IMR-90 (cell line): ENCODE measurements at regions not wholly inside any gene's neighbourhood (a gene's known extent, or its start where the extent isn't known, plus 50 kb on each side); places are given as distances from the start of the nearest gene placed in this dataset.
"Not testable (repeated sequence)": the region's sequence is repeated elsewhere in the genome, so short reads cannot be mapped to it uniquely, and the experiment has no call there.

Experiments used
- ATAC-seq: fragments of 200-7000 bp; cut with Tn5 transposase; 2 replicates; pipeline ENCODE4 v1.9.1; 2020; ENCODE audit warnings: low read depth, mild to moderate bottlenecking, moderate library complexity
- BruUV-seq: library from RNA; stranded (reverse); fragments of 400-500 nt; replicated peaks from 2 replicates; lab custom pipeline; 2021; lab: Mats Ljungman, UMichigan
- CTCF ChIA-PET: fragments of 300-600 bp; formaldehyde crosslinking; extraction: SDS; loops from one replicate; lab custom pipeline; 2021; ENCODE audit warnings: antibody characterized with exemption; lab: Yijun Ruan, JAX
- POLR2A ChIA-PET: fragments of 300-600 bp; sonication (Branson Sonifier 250); formaldehyde crosslinking; loops from one replicate; lab custom pipeline; 2022; ENCODE audit warnings: antibody characterized with exemption; ENCODE audit not compliant: unreplicated experiment; lab: Charles Lee
- DNase-seq: peaks from one replicate; pipeline ENCODE4 v3.0.0; 2013
- H2AFZ ChIP-seq: replicated peaks from 2 replicates; pipeline ENCODE3; 2013; ENCODE audit warnings: low read length, mild to moderate bottlenecking; ENCODE audit not compliant: poor library complexity
- H2AK5ac ChIP-seq: 2 replicates; pipeline ENCODE4 v1.6.1; 2013; ENCODE audit warnings: low read depth, low read length, inconsistent platforms
- H2AK9ac ChIP-seq: replicated peaks from 2 replicates; pipeline ENCODE3; 2013; ENCODE audit warnings: mild to moderate bottlenecking, low read depth, low read length, moderate library complexity; ENCODE audit not compliant: poor library complexity
- H2BK120ac ChIP-seq: 2 replicates; pipeline ENCODE4 v1.6.1; 2013; ENCODE audit warnings: low read depth, low read length, inconsistent platforms
- H2BK15ac ChIP-seq: 3 replicates; pipeline ENCODE4 v1.6.1; 2013; ENCODE audit warnings: low read depth, low read length, inconsistent platforms
- H2BK20ac ChIP-seq: 2 replicates; pipeline ENCODE4 v1.6.1; 2013; ENCODE audit warnings: low read depth, mild to moderate bottlenecking, inconsistent platforms, low read length, moderate library complexity
- H2BK5ac ChIP-seq: 2 replicates; pipeline ENCODE4 v1.6.1; 2013; ENCODE audit warnings: mild to moderate bottlenecking, low read depth, low read length, inconsistent platforms; ENCODE audit not compliant: poor library complexity, severe bottlenecking
- H3K14ac ChIP-seq: replicated peaks from 2 replicates; pipeline ENCODE4 v1.6.1; 2013; ENCODE audit warnings: low read depth, low read length, inconsistent platforms
- H3K18ac ChIP-seq: 2 replicates; pipeline ENCODE4 v1.6.1; 2013; ENCODE audit warnings: low read depth, low read length, control low read depth
- H3K23ac ChIP-seq: 2 replicates; pipeline ENCODE4 v1.6.1; 2013; ENCODE audit warnings: low read depth, low read length, inconsistent platforms
- H3K27ac ChIP-seq: 2 replicates; pipeline ENCODE4 v1.5.1; 2013; ENCODE audit warnings: mild to moderate bottlenecking, control low read depth, low read length; ENCODE audit not compliant: insufficient read depth
- H3K27me3 ChIP-seq: 2 replicates; pipeline ENCODE4 v1.6.1; 2013; ENCODE audit warnings: low read length; ENCODE audit not compliant: control insufficient read depth, insufficient read depth
- H3K36me3 ChIP-seq: 2 replicates; pipeline ENCODE4 v1.6.1; 2013; ENCODE audit warnings: low read length, mixed read lengths; ENCODE audit not compliant: control insufficient read depth, insufficient read depth
- H3K4ac ChIP-seq: 2 replicates; pipeline ENCODE4 v1.6.1; 2013; ENCODE audit warnings: low read depth, low read length, inconsistent platforms
- H3K4me1 ChIP-seq: 2 replicates; pipeline ENCODE4 v1.6.1; 2013; ENCODE audit warnings: low read length, mixed read lengths; ENCODE audit not compliant: control insufficient read depth, insufficient read depth
- H3K4me2 ChIP-seq: 2 replicates; pipeline ENCODE4 v1.6.1; 2013; ENCODE audit warnings: low read depth, mild to moderate bottlenecking, control low read depth, low read length, moderate library complexity
- H3K4me3 ChIP-seq: 2 replicates; pipeline ENCODE4 v1.5.1; 2013; ENCODE audit warnings: low read depth, mild to moderate bottlenecking, control low read depth, low read length, moderate library complexity; ENCODE audit not compliant: insufficient read depth
- H3K56ac ChIP-seq: 2 replicates; pipeline ENCODE4 v1.6.1; 2013; ENCODE audit warnings: low read length, inconsistent platforms; ENCODE audit not compliant: insufficient read depth; ENCODE audit errors: extremely low read depth
- H3K79me1 ChIP-seq, 2 experiments: 2 replicates each; pipeline ENCODE4 v1.6.1; 2013; ENCODE audit warnings: low read length in 2 of 2, inconsistent platforms in 1 of 2, low read depth in 1 of 2
- H3K9ac ChIP-seq: 2 replicates; pipeline ENCODE4 v1.6.1; 2013; ENCODE audit warnings: low read depth, low read length, control low read depth
- H3K9me1 ChIP-seq: 2 replicates; pipeline ENCODE4 v1.6.1; 2013; ENCODE audit warnings: low read length, inconsistent platforms; ENCODE audit not compliant: insufficient read depth
- H3K9me3 ChIP-seq: 2 replicates; pipeline ENCODE4 v1.6.1; 2013; ENCODE audit warnings: low read length; ENCODE audit not compliant: control insufficient read depth, insufficient read depth
- H4K20me1 ChIP-seq: 2 replicates; pipeline ENCODE4 v1.6.1; 2013; ENCODE audit warnings: low read length, inconsistent platforms; ENCODE audit not compliant: insufficient read depth
- H4K5ac ChIP-seq: 2 replicates; pipeline ENCODE4 v1.6.1; 2013; ENCODE audit warnings: mild to moderate bottlenecking, low read depth, low read length, control low read depth
- H4K8ac ChIP-seq, 2 experiments: 2 replicates each; pipeline ENCODE4 v1.6.1; 2013; ENCODE audit warnings: low read depth in 2 of 2, low read length in 2 of 2, control low read depth in 1 of 2, inconsistent platforms in 1 of 2
- H4K91ac ChIP-seq: 2 replicates; pipeline ENCODE4 v1.6.1; 2013; ENCODE audit warnings: low read depth, low read length, inconsistent platforms; ENCODE audit not compliant: insufficient read depth
- WGBS, 2 experiments: methylation state at CpG; one replicate each; pipeline versions ENCODE4 v1.1.5 to v1.1.7; 2013; ENCODE audit warnings: missing lambda C conversion rate in 2 of 2; ENCODE audit not compliant: insufficient read length in 1 of 2; ENCODE audit errors: extremely low coverage in 2 of 2; 5-methylcytosine and 5-hydroxymethylcytosine counted together
- dilution Hi-C: fragments of 300-500 bp; cut with HindIII; formaldehyde crosslinking; loops from one replicate; pipeline ENCODE4 v1.14.3; 2018; ENCODE audit warnings: low sequenced_read_pairs; ENCODE audit not compliant: unreplicated experiment
- in situ Hi-C: fragments of 300-500 bp; cut with MboI; formaldehyde crosslinking; loops from 3 replicates; pipeline ENCODE4 v1.14.3; 2019; ENCODE audit warnings: low sequenced_read_pairs, inconsistent platforms, mixed read lengths
- intact Hi-C: fragments of 100-400 bp; cut with micrococcal nuclease; formaldehyde crosslinking; loops from 2 replicates; pipeline ENCODE4 v1.10.0; 2022

- H2BK5ac ChIP-seq, H4K20me1 ChIP-seq, POLR2A ChIA-PET, H2BK120ac ChIP-seq, H3K4me3 ChIP-seq, H3K27me3 ChIP-seq, H3K9ac ChIP-seq, CTCF ChIA-PET, H4K91ac ChIP-seq, H4K5ac ChIP-seq, BruUV-seq, DNase-seq, H2AK9ac ChIP-seq, H3K9me1 ChIP-seq, H2BK20ac ChIP-seq, H2AFZ ChIP-seq, ATAC-seq, in situ Hi-C loops, H3K23ac ChIP-seq, H3K36me3 ChIP-seq, H3K4me1 ChIP-seq, H3K4ac ChIP-seq, H4K8ac ChIP-seq, intact Hi-C loops, H3K27ac ChIP-seq, H3K79me1 ChIP-seq, H2BK15ac ChIP-seq, H2AK5ac ChIP-seq, dilution Hi-C loops, H3K9me3 ChIP-seq, H3K4me2 ChIP-seq, H3K14ac ChIP-seq, H3K56ac ChIP-seq, H3K18ac ChIP-seq: not testable (repeated sequence)
- no CpG with 5 or more reads among the region's 9 CpGs for WGBS, 2 experiments
Measured at GRCh38 chr2:87429206-87429930, 318.5 kb upstream of the PLGLB2 start.

GRCh38 chr2:87429931-87430275 is 318.0 kb upstream of the PLGLB2 start:
- H3K79me1 ChIP-seq, H2BK120ac ChIP-seq, H2AFZ ChIP-seq, H3K23ac ChIP-seq, H4K20me1 ChIP-seq, H2AK9ac ChIP-seq, H2BK5ac ChIP-seq, H3K14ac ChIP-seq, H3K4me2 ChIP-seq, H3K36me3 ChIP-seq, dilution Hi-C loops, H3K18ac ChIP-seq, H3K4ac ChIP-seq, H3K27me3 ChIP-seq, intact Hi-C loops, ATAC-seq, in situ Hi-C loops, H3K9me3 ChIP-seq, BruUV-seq, H4K8ac ChIP-seq, H4K5ac ChIP-seq, H4K91ac ChIP-seq, H3K9me1 ChIP-seq, H2BK15ac ChIP-seq, H3K4me1 ChIP-seq, H3K56ac ChIP-seq, H2BK20ac ChIP-seq, H3K27ac ChIP-seq, H2AK5ac ChIP-seq, H3K9ac ChIP-seq, DNase-seq, H3K4me3 ChIP-seq, POLR2A ChIA-PET, CTCF ChIA-PET: not testable (repeated sequence)
- WGBS, 2 experiments, result no CpG with 5 or more reads among the region's 4 CpGs
